OCI-LY1 (cell line): ENCODE measurements at regions not wholly inside any gene's neighbourhood (a gene's known extent, or its start where the extent isn't known, plus 50 kb on each side); places are given as distances from the start of the nearest gene placed in this dataset.

Experiments used
- CTCF ChIP-seq: fragments of 200-600 bp; sonication (generic), shearing (Covaris generic); IDR thresholded peaks from 2 replicates; pipeline ENCODE4 v1.5.1; 2017; ENCODE audit warnings: mild to moderate bottlenecking, antibody characterized with exemption, low read length, moderate library complexity, mixed read lengths
- EZH2 ChIP-seq: fragments of 200-600 bp; sonication (generic), shearing (Covaris generic); IDR thresholded peaks from 2 replicates; pipeline ENCODE4 v1.8.0; 2017; ENCODE audit warnings: borderline replicate concordance, mixed run types, mild to moderate bottlenecking, antibody characterized with exemption, low read length, moderate library complexity, mixed read lengths

DNA sequence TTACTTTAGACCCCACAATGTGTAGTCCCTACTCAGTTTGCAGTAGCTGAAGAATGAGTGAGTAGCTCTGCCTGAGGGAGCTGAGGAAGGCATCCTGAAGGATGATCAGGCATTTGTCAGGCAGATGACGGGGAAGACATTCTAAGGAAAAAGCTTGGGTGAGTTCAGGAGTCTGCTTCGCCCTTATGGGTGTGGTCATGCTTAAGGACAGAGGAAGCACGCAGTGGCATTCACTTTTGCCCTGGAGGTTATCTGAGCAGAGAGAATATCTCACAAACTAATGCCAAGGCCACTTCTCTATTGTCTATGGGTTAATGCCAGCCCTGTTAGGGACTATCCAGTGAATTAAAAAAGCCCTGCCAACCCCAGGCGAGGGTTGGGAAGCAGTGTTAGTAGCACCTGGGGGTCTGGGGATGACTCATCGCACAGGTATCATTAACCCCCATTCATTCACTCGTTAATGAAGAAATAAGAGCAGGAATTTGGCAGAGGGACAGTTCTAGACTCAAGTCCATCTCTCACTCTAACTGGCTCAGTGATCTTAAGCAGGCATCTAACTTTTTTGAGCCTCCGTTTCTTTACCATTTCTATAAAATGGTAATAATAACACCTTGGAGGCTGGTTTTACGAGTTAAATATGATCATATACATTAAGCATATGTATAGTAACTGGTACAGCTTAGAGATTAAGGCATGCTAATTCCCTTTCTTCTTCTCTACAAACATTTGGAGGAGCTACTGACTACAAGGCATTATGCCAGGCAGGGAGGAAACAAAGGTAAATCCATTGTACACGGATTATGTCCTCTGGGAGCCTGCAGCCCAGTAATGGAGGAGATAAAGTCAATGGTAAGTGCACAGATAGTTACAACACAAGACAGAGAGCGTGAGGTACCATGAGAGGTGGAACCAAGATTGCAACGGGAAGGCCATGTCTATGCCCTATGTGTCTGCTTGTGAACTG, 93.2 kb upstream of the AKIRIN2 start:
- no peak for TF ChIP-seq CTCF
- TF ChIP-seq EZH2, result no peak
